ENCODE measurements at regions not wholly inside any gene's neighbourhood (a gene's known extent, or its start where the extent isn't known, plus 50 kb on each side); places are given as distances from the start of the nearest gene placed in this dataset.
"Not testable (repeated sequence)": the region's sequence is repeated elsewhere in the genome, so short reads cannot be mapped to it uniquely, and the experiment has no call there.

GRCh38 chr21:15211491-15212133 lies 146.8 kb upstream of the NRIP1 start:
- H2BK15ac ChIP-seq (ENCODE audit: low read length) = no peak overlapping the region
- no peak overlapping the region for H3K4me2 ChIP-seq (ENCODE audit: insufficient read depth, low read length, poor library complexity, severe bottlenecking)
- H3K23ac ChIP-seq (ENCODE audit: low read depth, low read length, poor library complexity) = no peak overlapping the region
- no peak overlapping the region for H3K4me3 ChIP-seq (ENCODE audit: low read length in 2 of 2)
- H2AK5ac ChIP-seq (ENCODE audit: low read depth, low read length) = no peak overlapping the region
- no peak overlapping the region for H4K8ac ChIP-seq (ENCODE audit: low read depth, low read length)
- no peak overlapping the region for H2BK5ac ChIP-seq (ENCODE audit: low read length)
- H3K18ac ChIP-seq (ENCODE audit: low read length) = no peak overlapping the region
- H2BK120ac ChIP-seq (ENCODE audit: low read depth, low read length) = no peak overlapping the region
- H2BK12ac ChIP-seq (ENCODE audit: low read length) = no peak overlapping the region
- DNase-seq (ENCODE audit: low spot score) = no peak
- no peak overlapping the region for H2AFZ ChIP-seq (ENCODE audit: low read length)
- no peaks in the 10 kb centered on the region for H3K79me1 ChIP-seq (ENCODE audit: low read depth, low read length)
- H3K4ac ChIP-seq (ENCODE audit: low read length) = no peak overlapping the region
- no peaks in the 10 kb centered on the region for H3K27me3 ChIP-seq (ENCODE audit: control insufficient read depth in 3 of 3, insufficient read depth in 3 of 3, low read depth in 1 of 3, low read length in 3 of 3)
- no peaks in the 10 kb centered on the region for H3K9me3 ChIP-seq (replicated peaks in 1 of 2; ENCODE audit: control insufficient read depth in 2 of 2, insufficient read depth in 1 of 2, low read depth in 1 of 2, low read length in 2 of 2)
- H3K14ac ChIP-seq (ENCODE audit: low read length) = no peak overlapping the region
- no CpG with 5 or more reads among the region's 5 CpGs for WGBS, 2 donors (ENCODE audit: extremely low coverage in 2 of 2, insufficient read length in 2 of 2, insufficient replicate concordance in 1 of 2)
- no peaks in the 10 kb centered on the region for H3K36me3 ChIP-seq (replicated peaks in 1 of 2; ENCODE audit: control insufficient read depth in 2 of 2, insufficient read depth in 2 of 2, low read length in 2 of 2)
- no peak overlapping the region for H3K9ac ChIP-seq (ENCODE audit: low read depth, low read length, poor library complexity)
- peaks cover 0 to 4% of the 10 kb centered on the region in 2 donors for H3K4me1 ChIP-seq (ENCODE audit: control insufficient read depth in 2 of 2, insufficient read depth in 1 of 2, low read depth in 1 of 2, low read length in 2 of 2)
- no peak overlapping the region for H4K91ac ChIP-seq (ENCODE audit: low read depth, low read length, poor library complexity)
- H3K27ac ChIP-seq (replicated peaks; ENCODE audit: low read length) = no peak overlapping the region

- H2BK5ac ChIP-seq (ENCODE audit: low read length) = no peak overlapping the region
- no peak for DNase-seq (ENCODE audit: low spot score)
- no CpG with 5 or more reads among the region's 2 CpGs for WGBS, 2 donors (ENCODE audit: extremely low coverage in 2 of 2, insufficient read length in 2 of 2, insufficient replicate concordance in 1 of 2)
These were observed 147.4 kb upstream of the NRIP1 start for GRCh38 chr21:15212206-15212605.

GRCh38 chr21:15218476-15218875 lies 153.7 kb upstream of the NRIP1 start:
- H2AFZ ChIP-seq (ENCODE audit: low read length); H3K36me3 ChIP-seq (replicated peaks in 1 of 2; ENCODE audit: control insufficient read depth in 2 of 2, insufficient read depth in 2 of 2, low read length in 2 of 2); H3K4me2 ChIP-seq (ENCODE audit: insufficient read depth, low read length, poor library complexity, severe bottlenecking); H3K4ac ChIP-seq (ENCODE audit: low read length); H3K14ac ChIP-seq (ENCODE audit: low read length); H3K18ac ChIP-seq (ENCODE audit: low read length); H2AK5ac ChIP-seq (ENCODE audit: low read depth, low read length); H3K4me3 ChIP-seq (ENCODE audit: low read length in 2 of 2); H4K8ac ChIP-seq (ENCODE audit: low read depth, low read length); H3K23ac ChIP-seq (ENCODE audit: low read depth, low read length, poor library complexity); H3K9ac ChIP-seq (ENCODE audit: low read depth, low read length, poor library complexity); H2BK12ac ChIP-seq (ENCODE audit: low read length); H3K27me3 ChIP-seq (ENCODE audit: control insufficient read depth in 3 of 3, insufficient read depth in 3 of 3, low read depth in 1 of 3, low read length in 3 of 3); H2BK5ac ChIP-seq (ENCODE audit: low read length); H3K79me1 ChIP-seq (ENCODE audit: low read depth, low read length); DNase-seq (ENCODE audit: low spot score); H3K9me3 ChIP-seq (replicated peaks in 1 of 2; ENCODE audit: control insufficient read depth in 2 of 2, insufficient read depth in 1 of 2, low read depth in 1 of 2, low read length in 2 of 2); H2BK120ac ChIP-seq (ENCODE audit: low read depth, low read length); H3K27ac ChIP-seq (replicated peaks; ENCODE audit: low read length); H2BK15ac ChIP-seq (ENCODE audit: low read length); H4K91ac ChIP-seq (ENCODE audit: low read depth, low read length, poor library complexity): not testable (repeated sequence)
- WGBS, 2 donors (ENCODE audit: extremely low coverage in 2 of 2, insufficient read length in 2 of 2, insufficient replicate concordance in 1 of 2) = no CpG with 5 or more reads among the region's 23 CpGs
- H3K4me1 ChIP-seq (ENCODE audit: control insufficient read depth in 2 of 2, insufficient read depth in 1 of 2, low read depth in 1 of 2, low read length in 2 of 2) = peaks cover 2 to 17% of the 10 kb centered on the region in 2 donors

More at GRCh38 chr21:15212206-15212605, 147.4 kb upstream of the NRIP1 start:
- H2BK120ac ChIP-seq (ENCODE audit: low read depth, low read length) = no peak overlapping the region
- no peak overlapping the region for H3K14ac ChIP-seq (ENCODE audit: low read length)
- no peak overlapping the region for H2BK15ac ChIP-seq (ENCODE audit: low read length)
- no peaks in the 10 kb centered on the region for H3K79me1 ChIP-seq (ENCODE audit: low read depth, low read length)
- H3K4me1 ChIP-seq (ENCODE audit: control insufficient read depth in 2 of 2, insufficient read depth in 1 of 2, low read depth in 1 of 2, low read length in 2 of 2) = peaks cover 0 to 4% of the 10 kb centered on the region in 2 donors
- H3K27me3 ChIP-seq (ENCODE audit: control insufficient read depth in 3 of 3, insufficient read depth in 3 of 3, low read depth in 1 of 3, low read length in 3 of 3) = no peaks in the 10 kb centered on the region
- no peak overlapping the region for H3K4me3 ChIP-seq (ENCODE audit: low read length in 2 of 2)
- no peak overlapping the region for H3K18ac ChIP-seq (ENCODE audit: low read length)
- H3K27ac ChIP-seq (replicated peaks; ENCODE audit: low read length) = no peak overlapping the region
- H4K8ac ChIP-seq (ENCODE audit: low read depth, low read length) = no peak overlapping the region
- H2AFZ ChIP-seq (ENCODE audit: low read length) = no peak overlapping the region
- no peaks in the 10 kb centered on the region for H3K36me3 ChIP-seq (replicated peaks in 1 of 2; ENCODE audit: control insufficient read depth in 2 of 2, insufficient read depth in 2 of 2, low read length in 2 of 2)
- no peak overlapping the region for H3K4me2 ChIP-seq (ENCODE audit: insufficient read depth, low read length, poor library complexity, severe bottlenecking)
- no peak overlapping the region for H3K23ac ChIP-seq (ENCODE audit: low read depth, low read length, poor library complexity)
- H3K4ac ChIP-seq (ENCODE audit: low read length) = no peak overlapping the region
- no peaks in the 10 kb centered on the region for H3K9me3 ChIP-seq (replicated peaks in 1 of 2; ENCODE audit: control insufficient read depth in 2 of 2, insufficient read depth in 1 of 2, low read depth in 1 of 2, low read length in 2 of 2)
- no peak overlapping the region for H4K91ac ChIP-seq (ENCODE audit: low read depth, low read length, poor library complexity)
- H3K9ac ChIP-seq (ENCODE audit: low read depth, low read length, poor library complexity) = no peak overlapping the region
- no peak overlapping the region for H2BK12ac ChIP-seq (ENCODE audit: low read length)
- no peak overlapping the region for H2AK5ac ChIP-seq (ENCODE audit: low read depth, low read length)

- Histone ChIP-seq H2BK15ac (ENCODE audit: low read length) (no peak overlapping the region), H3K79me1 (ENCODE audit: low read depth, low read length) (no peaks in the 10 kb centered on the region), H3K18ac (ENCODE audit: low read length) (no peak overlapping the region), H3K9ac (ENCODE audit: low read depth, low read length, poor library complexity) (no peak overlapping the region), H2BK5ac (ENCODE audit: low read length) (no peak overlapping the region), H3K4me1 (ENCODE audit: control insufficient read depth in 2 of 2, insufficient read depth in 1 of 2, low read depth in 1 of 2, low read length in 2 of 2) (peaks cover 2 to 17% of the 10 kb centered on the region in 2 donors), H3K27ac (replicated peaks; ENCODE audit: low read length) (no peak overlapping the region), H4K91ac (ENCODE audit: low read depth, low read length, poor library complexity) (no peak overlapping the region), H3K36me3 (replicated peaks in 1 of 2; ENCODE audit: control insufficient read depth in 2 of 2, insufficient read depth in 2 of 2, low read length in 2 of 2) (no peaks in the 10 kb centered on the region), H3K9me3 (replicated peaks in 1 of 2; ENCODE audit: control insufficient read depth in 2 of 2, insufficient read depth in 1 of 2, low read depth in 1 of 2, low read length in 2 of 2) (peaks cover 0 to 2% of the 10 kb centered on the region in 2 donors), H3K4ac (ENCODE audit: low read length) (no peak overlapping the region), H3K23ac (ENCODE audit: low read depth, low read length, poor library complexity) (no peak overlapping the region), H2BK120ac (ENCODE audit: low read depth, low read length) (no peak overlapping the region), H3K4me3 (ENCODE audit: low read length in 2 of 2) (no peak overlapping the region), H3K27me3 (ENCODE audit: control insufficient read depth in 3 of 3, insufficient read depth in 3 of 3, low read depth in 1 of 3, low read length in 3 of 3) (peaks cover 0 to 5% (median 0%) of the 10 kb centered on the region in 3 experiments), H2AFZ (ENCODE audit: low read length) (no peak overlapping the region), H2BK12ac (ENCODE audit: low read length) (no peak overlapping the region), H4K8ac (ENCODE audit: low read depth, low read length) (no peak overlapping the region), H3K14ac (ENCODE audit: low read length) (no peak overlapping the region), H2AK5ac (ENCODE audit: low read depth, low read length) (no peak overlapping the region), H3K4me2 (ENCODE audit: insufficient read depth, low read length, poor library complexity, severe bottlenecking) (no peak overlapping the region)
- no CpG with 5 or more reads among the region's 5 CpGs for WGBS, 2 donors (ENCODE audit: extremely low coverage in 2 of 2, insufficient read length in 2 of 2, insufficient replicate concordance in 1 of 2)
- DNase-seq (ENCODE audit: low spot score) = no peak
These were observed 154.2 kb upstream of the NRIP1 start for GRCh38 chr21:15219039-15219438.
